ENCODE measurements at regions not wholly inside any gene's neighbourhood (a gene's known extent, or its start where the extent isn't known, plus 50 kb on each side); places are given as distances from the start of the nearest gene placed in this dataset.

DNA sequence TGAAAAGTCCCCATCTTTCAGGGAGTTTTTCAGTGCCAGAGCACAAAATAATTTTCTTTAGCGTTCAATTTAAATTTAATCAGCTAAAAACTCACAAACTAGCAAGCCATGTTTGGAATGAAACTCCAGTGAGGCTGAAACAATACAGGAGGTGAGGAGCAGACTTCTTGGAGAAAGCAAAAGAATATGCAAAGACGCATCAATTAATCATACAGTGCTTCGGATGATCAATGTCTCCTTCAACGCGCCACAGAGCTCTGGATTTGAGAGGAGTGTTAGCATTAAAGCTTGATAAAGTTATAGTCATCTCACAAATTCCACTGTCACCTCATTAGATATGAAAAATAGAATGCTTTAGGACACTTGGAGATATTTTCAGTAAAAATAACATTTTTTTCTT, 248.0 kb downstream of the WDR11 start:
- TF ChIP-seq, protein P1, sequence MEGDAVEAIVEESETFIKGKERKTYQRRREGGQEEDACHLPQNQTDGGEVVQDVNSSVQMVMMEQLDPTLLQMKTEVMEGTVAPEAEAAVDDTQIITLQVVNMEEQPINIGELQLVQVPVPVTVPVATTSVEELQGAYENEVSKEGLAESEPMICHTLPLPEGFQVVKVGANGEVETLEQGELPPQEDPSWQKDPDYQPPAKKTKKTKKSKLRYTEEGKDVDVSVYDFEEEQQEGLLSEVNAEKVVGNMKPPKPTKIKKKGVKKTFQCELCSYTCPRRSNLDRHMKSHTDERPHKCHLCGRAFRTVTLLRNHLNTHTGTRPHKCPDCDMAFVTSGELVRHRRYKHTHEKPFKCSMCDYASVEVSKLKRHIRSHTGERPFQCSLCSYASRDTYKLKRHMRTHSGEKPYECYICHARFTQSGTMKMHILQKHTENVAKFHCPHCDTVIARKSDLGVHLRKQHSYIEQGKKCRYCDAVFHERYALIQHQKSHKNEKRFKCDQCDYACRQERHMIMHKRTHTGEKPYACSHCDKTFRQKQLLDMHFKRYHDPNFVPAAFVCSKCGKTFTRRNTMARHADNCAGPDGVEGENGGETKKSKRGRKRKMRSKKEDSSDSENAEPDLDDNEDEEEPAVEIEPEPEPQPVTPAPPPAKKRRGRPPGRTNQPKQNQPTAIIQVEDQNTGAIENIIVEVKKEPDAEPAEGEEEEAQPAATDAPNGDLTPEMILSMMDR (IDR thresholded peaks at IDR 0.05; ENCODE audit: low read depth, low read length), result no peak
- TF ChIP-seq, protein P2, sequence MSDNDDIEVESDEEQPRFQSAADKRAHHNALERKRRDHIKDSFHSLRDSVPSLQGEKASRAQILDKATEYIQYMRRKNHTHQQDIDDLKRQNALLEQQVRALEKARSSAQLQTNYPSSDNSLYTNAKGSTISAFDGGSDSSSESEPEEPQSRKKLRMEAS (IDR thresholded peaks at IDR 0.05; ENCODE audit: low read depth, low read length), result no peak
- TF ChIP-seq POLR2A (IDR thresholded peaks at IDR 0.05; ENCODE audit: extremely low read depth, insufficient read length) (no peak), MYC (IDR thresholded peaks at IDR 0.05; ENCODE audit: low read depth, low read length) (no peak)
